ENCODE measurements at regions not wholly inside any gene's neighbourhood (a gene's known extent, or its start where the extent isn't known, plus 50 kb on each side); places are given as distances from the start of the nearest gene placed in this dataset.

GRCh38 chr9:86723346-86723745, 224.0 kb downstream of the GAS1 start:
- no peak for TF ChIP-seq CTCF (IDR thresholded peaks at IDR 0.05)
- TF ChIP-seq POLR2A (IDR thresholded peaks at IDR 0.05), result no peak
- no peak for TF ChIP-seq POLR2AphosphoS5 (IDR thresholded peaks at IDR 0.05)
